H1 (cell line): ENCODE measurements at regions not wholly inside any gene's neighbourhood (a gene's known extent, or its start where the extent isn't known, plus 50 kb on each side); places are given as distances from the start of the nearest gene placed in this dataset.

Experiments
- CBX5 ChIP-seq: fragments of 300-800, 300-1000 bp; sonication (generic); IDR thresholded peaks from 2 replicates; pipeline ENCODE4 v1.7.1; 2016; ENCODE audit warnings: antibody characterized with exemption, low read length, low read depth
- GABPA ChIP-seq: IDR thresholded peaks from 2 replicates; pipeline ENCODE4 v1.6.1; 2011; ENCODE audit warnings: mild to moderate bottlenecking, low read length, moderate library complexity, borderline replicate concordance; ENCODE audit not compliant: insufficient read depth
- SRF ChIP-seq: IDR thresholded peaks from 2 replicates; pipeline ENCODE4 v1.6.1; 2011; ENCODE audit warnings: mild to moderate bottlenecking, low read depth, low read length, moderate library complexity
- TF ChIP-seq, protein P1 (sequence below): IDR thresholded peaks from 2 replicates; pipeline ENCODE4 v1.6.1; 2011; ENCODE audit warnings: low read depth, mild to moderate bottlenecking, low read length; ENCODE audit not compliant: insufficient read depth

DNA sequence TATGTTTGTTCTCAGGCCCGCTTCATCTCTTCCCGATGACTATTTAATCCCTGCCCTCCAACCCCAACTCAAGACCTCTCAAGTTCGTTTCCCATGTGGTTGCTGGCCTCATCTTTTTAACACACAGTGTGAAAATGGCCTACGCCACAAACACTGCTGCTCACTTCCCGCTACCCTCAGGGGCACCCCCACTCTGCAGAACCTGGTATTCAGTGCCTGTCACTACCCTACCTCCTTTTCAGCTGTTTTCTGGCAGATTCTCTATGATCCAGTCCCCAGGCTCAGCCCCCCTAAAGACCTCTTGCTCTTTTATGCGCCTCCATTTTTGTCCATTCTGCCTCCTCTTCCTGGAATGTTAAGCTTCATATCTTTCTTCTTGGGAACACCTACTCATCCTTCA lies 152.6 kb upstream of the C1orf174 start (continued):
- TF ChIP-seq, protein P1, sequence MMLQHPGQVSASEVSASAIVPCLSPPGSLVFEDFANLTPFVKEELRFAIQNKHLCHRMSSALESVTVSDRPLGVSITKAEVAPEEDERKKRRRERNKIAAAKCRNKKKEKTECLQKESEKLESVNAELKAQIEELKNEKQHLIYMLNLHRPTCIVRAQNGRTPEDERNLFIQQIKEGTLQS, result no peak
- TF ChIP-seq SRF (no peak), CBX5 (no peak), GABPA (no peak)
